HCT116 (cell line): ENCODE measurements at regions not wholly inside any gene's neighbourhood (a gene's known extent, or its start where the extent isn't known, plus 50 kb on each side); places are given as distances from the start of the nearest gene placed in this dataset.

Source experiments
- CEBPB ChIP-seq: IDR thresholded peaks from 2 replicates; pipeline ENCODE4 v1.6.1; 2012; ENCODE audit warnings: low read depth
- EZH2 ChIP-seq: fragments of 200-600 bp; sonication (generic); IDR thresholded peaks from 2 replicates; pipeline ENCODE4 v1.6.1; 2017; ENCODE audit warnings: antibody characterized with exemption, mixed run types
- FOSL1 ChIP-seq: IDR thresholded peaks from 2 replicates; pipeline ENCODE4 v1.6.1; 2012; ENCODE audit warnings: low read depth
- POLR2A ChIP-seq: IDR thresholded peaks from 2 replicates; pipeline ENCODE4 v1.7.0; 2011; ENCODE audit warnings: borderline replicate concordance; ENCODE audit not compliant: insufficient read depth, insufficient read length; ENCODE audit errors: extremely low read depth
- POLR2AphosphoS5 ChIP-seq: IDR thresholded peaks from 2 replicates; pipeline ENCODE4 v1.6.1; 2011; ENCODE audit warnings: mild to moderate bottlenecking, low read depth, low read length, moderate library complexity
- RAD21 ChIP-seq: IDR thresholded peaks from 2 replicates; pipeline ENCODE4 v1.6.1; 2012; ENCODE audit warnings: low read depth, mild to moderate bottlenecking
- TF ChIP-seq, protein P1 (sequence below): IDR thresholded peaks from 2 replicates; pipeline ENCODE4 v1.6.1; 2012
- TF ChIP-seq, protein P2 (sequence below), 3 experiments: fragments of 200-600 bp in 1 of 3; sonication (generic) in 1 of 3; IDR thresholded peaks in 2 of 3; conservative IDR thresholded peaks in 1 of 3; 2 replicates each; pipeline ENCODE4 v1.5.1; 2012 to 2017; ENCODE audit warnings: low read depth in 2 of 3, low read length in 2 of 3, antibody characterized with exemption in 1 of 3, borderline replicate concordance in 1 of 3, control low read depth in 1 of 3, mild to moderate bottlenecking in 1 of 3, mixed read lengths in 1 of 3, mixed run types in 1 of 3, moderate library complexity in 1 of 3; ENCODE audit not compliant: insufficient read depth in 1 of 3
- TF ChIP-seq, protein P3 (sequence below): IDR thresholded peaks from 2 replicates; pipeline ENCODE4 v1.6.1; 2012; ENCODE audit warnings: low read depth

DNA sequence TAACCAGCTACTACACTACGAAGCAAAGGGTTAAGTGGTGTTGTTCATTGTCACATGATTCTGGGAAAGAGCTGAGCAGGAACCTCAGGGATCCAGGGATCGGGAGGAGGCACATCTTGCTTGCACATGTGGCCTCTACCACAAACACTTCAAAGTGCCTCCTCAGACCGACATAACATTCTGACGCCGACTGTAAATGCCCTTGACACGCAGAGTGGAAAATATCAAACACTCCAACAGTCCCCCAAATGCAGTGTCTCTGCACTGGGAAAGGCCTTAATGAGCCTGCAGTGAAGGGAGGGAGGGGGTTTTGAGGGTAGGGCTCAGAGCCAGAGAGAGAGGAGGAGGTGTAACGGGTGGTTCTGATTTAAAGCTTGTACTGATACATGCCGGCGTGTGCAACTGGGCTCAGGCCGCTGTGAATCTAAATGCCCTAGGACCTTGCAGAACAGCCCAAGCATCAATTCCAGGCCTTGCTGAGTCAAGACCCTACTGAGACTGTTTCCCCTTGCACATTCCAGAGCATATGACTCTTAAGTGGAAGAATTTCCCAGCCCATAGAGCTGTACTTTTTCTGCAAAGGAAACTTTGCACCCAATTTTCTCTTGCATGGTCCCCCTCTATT lies 163.7 kb downstream of the NTMT2 start:
- TF ChIP-seq CEBPB: no peak
- TF ChIP-seq, protein P1, sequence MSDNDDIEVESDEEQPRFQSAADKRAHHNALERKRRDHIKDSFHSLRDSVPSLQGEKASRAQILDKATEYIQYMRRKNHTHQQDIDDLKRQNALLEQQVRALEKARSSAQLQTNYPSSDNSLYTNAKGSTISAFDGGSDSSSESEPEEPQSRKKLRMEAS: no peak
- no peak for TF ChIP-seq POLR2AphosphoS5
- no peak for TF ChIP-seq POLR2A
- TF ChIP-seq, protein P2, sequence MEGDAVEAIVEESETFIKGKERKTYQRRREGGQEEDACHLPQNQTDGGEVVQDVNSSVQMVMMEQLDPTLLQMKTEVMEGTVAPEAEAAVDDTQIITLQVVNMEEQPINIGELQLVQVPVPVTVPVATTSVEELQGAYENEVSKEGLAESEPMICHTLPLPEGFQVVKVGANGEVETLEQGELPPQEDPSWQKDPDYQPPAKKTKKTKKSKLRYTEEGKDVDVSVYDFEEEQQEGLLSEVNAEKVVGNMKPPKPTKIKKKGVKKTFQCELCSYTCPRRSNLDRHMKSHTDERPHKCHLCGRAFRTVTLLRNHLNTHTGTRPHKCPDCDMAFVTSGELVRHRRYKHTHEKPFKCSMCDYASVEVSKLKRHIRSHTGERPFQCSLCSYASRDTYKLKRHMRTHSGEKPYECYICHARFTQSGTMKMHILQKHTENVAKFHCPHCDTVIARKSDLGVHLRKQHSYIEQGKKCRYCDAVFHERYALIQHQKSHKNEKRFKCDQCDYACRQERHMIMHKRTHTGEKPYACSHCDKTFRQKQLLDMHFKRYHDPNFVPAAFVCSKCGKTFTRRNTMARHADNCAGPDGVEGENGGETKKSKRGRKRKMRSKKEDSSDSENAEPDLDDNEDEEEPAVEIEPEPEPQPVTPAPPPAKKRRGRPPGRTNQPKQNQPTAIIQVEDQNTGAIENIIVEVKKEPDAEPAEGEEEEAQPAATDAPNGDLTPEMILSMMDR (IDR thresholded peaks at IDR 0.05 in 2 of 3, conservative IDR thresholded peaks at IDR 0.05 in 1 of 3; ENCODE audit: borderline replicate concordance in 1 of 3, insufficient read depth in 1 of 3, low read depth in 2 of 3, low read length in 2 of 3): no peak
- no peak for TF ChIP-seq EZH2
- TF ChIP-seq, protein P3, sequence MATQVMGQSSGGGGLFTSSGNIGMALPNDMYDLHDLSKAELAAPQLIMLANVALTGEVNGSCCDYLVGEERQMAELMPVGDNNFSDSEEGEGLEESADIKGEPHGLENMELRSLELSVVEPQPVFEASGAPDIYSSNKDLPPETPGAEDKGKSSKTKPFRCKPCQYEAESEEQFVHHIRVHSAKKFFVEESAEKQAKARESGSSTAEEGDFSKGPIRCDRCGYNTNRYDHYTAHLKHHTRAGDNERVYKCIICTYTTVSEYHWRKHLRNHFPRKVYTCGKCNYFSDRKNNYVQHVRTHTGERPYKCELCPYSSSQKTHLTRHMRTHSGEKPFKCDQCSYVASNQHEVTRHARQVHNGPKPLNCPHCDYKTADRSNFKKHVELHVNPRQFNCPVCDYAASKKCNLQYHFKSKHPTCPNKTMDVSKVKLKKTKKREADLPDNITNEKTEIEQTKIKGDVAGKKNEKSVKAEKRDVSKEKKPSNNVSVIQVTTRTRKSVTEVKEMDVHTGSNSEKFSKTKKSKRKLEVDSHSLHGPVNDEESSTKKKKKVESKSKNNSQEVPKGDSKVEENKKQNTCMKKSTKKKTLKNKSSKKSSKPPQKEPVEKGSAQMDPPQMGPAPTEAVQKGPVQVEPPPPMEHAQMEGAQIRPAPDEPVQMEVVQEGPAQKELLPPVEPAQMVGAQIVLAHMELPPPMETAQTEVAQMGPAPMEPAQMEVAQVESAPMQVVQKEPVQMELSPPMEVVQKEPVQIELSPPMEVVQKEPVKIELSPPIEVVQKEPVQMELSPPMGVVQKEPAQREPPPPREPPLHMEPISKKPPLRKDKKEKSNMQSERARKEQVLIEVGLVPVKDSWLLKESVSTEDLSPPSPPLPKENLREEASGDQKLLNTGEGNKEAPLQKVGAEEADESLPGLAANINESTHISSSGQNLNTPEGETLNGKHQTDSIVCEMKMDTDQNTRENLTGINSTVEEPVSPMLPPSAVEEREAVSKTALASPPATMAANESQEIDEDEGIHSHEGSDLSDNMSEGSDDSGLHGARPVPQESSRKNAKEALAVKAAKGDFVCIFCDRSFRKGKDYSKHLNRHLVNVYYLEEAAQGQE: no peak
- no peak for TF ChIP-seq FOSL1
- TF ChIP-seq RAD21: no peak
